H1 (cell line): ENCODE measurements at regions not wholly inside any gene's neighbourhood (a gene's known extent, or its start where the extent isn't known, plus 50 kb on each side); places are given as distances from the start of the nearest gene placed in this dataset.

Source experiments
- CTCF ChIA-PET: fragments of 300-600 bp; sonication (Branson Sonifier 250); formaldehyde crosslinking; loops from one replicate; lab custom pipeline; 2021; ENCODE audit not compliant: partially characterized antibody; lab: Charles Lee
- POLR2A ChIA-PET: fragments of 300-600 bp; sonication (Branson Sonifier 250); formaldehyde crosslinking; loops from one replicate; lab custom pipeline; 2021; ENCODE audit warnings: inconsistent platforms; ENCODE audit not compliant: partially characterized antibody; lab: Charles Lee
- DNase-seq, 2 experiments: peaks; one replicate each; pipeline versions ENCODE4 v3.0.0 to v3.0.0-alpha.2; 2010 to 2022; ENCODE audit warnings: low spot score in 2 of 2, low read depth in 1 of 2, mixed read lengths in 1 of 2
- FAIRE-seq: peaks from 2 replicates; lab custom pipeline; 2011; peaks lifted over from hg19 to GRCh38; lab: Jason Lieb, UNC
- H2AFZ ChIP-seq: 2 replicates; pipeline ENCODE4 v1.8.1; 2012; ENCODE audit warnings: low read length, inconsistent platforms
- H2AK5ac ChIP-seq: 2 replicates; pipeline ENCODE4 v1.6.1; 2013; ENCODE audit warnings: low read depth, low read length
- H2BK120ac ChIP-seq: replicated peaks from 2 replicates; pipeline ENCODE3; 2013; ENCODE audit warnings: low read depth, low read length, inconsistent platforms
- H2BK12ac ChIP-seq: 2 replicates; pipeline ENCODE4 v1.6.1; 2013; ENCODE audit warnings: low read depth, low read length
- H2BK15ac ChIP-seq: 2 replicates; pipeline ENCODE4 v1.6.1; 2013; ENCODE audit warnings: low read length
- H2BK20ac ChIP-seq: 2 replicates; pipeline ENCODE4 v1.6.1; 2013; ENCODE audit warnings: low read length
- H2BK5ac ChIP-seq: 2 replicates; pipeline ENCODE4 v1.6.1; 2013; ENCODE audit warnings: low read depth, low read length
- H3K14ac ChIP-seq: 2 replicates; pipeline ENCODE4 v1.6.1; 2013; ENCODE audit warnings: inconsistent platforms; ENCODE audit not compliant: insufficient read length
- H3K18ac ChIP-seq: 2 replicates; pipeline ENCODE4 v1.6.1; 2013; ENCODE audit warnings: low read length; ENCODE audit errors: extremely low read depth
- H3K23ac ChIP-seq: 2 replicates; pipeline ENCODE4 v1.6.1; 2013; ENCODE audit warnings: inconsistent platforms; ENCODE audit not compliant: insufficient read length
- H3K23me2 ChIP-seq: 2 replicates; pipeline ENCODE4 v1.6.1; 2013; ENCODE audit warnings: low read depth, low read length
- H3K27ac ChIP-seq: 2 replicates; pipeline ENCODE4 v1.6.1; 2011; ENCODE audit warnings: low read depth, low read length, inconsistent platforms
- H3K27me3 ChIP-seq, 4 experiments: replicated peaks in 1 of 4; 1 replicate in 1 of 4; 2 replicates in 3 of 4; pipeline versions ENCODE4 v1.6.1 to v1.8.1; 2011 to 2013; ENCODE audit warnings: low read length in 3 of 4, mild to moderate bottlenecking in 3 of 4, inconsistent platforms in 2 of 4, mixed read lengths in 2 of 4, moderate library complexity in 1 of 4; ENCODE audit not compliant: control insufficient read depth in 3 of 4, insufficient read depth in 3 of 4; ENCODE audit errors: extremely low read depth in 1 of 4
- H3K36me3 ChIP-seq, 4 experiments: 2 replicates each; pipeline versions ENCODE4 v1.6.1 to v1.8.1; 2011 to 2013; ENCODE audit warnings: mild to moderate bottlenecking in 4 of 4, low read length in 3 of 4, moderate library complexity in 2 of 4, control low read depth in 1 of 4, inconsistent platforms in 1 of 4; ENCODE audit not compliant: insufficient read depth in 4 of 4, control insufficient read depth in 2 of 4
- H3K4ac ChIP-seq: replicated peaks from 2 replicates; pipeline ENCODE3; 2013; ENCODE audit warnings: low read length, low read depth, mixed read lengths, inconsistent platforms; ENCODE audit not compliant: insufficient read length
- H3K4me1 ChIP-seq, 4 experiments: replicated peaks in 1 of 4; 1 replicate in 1 of 4; 2 replicates in 3 of 4; pipeline versions ENCODE4 v1.6.1 to v1.8.1; 2011 to 2013; ENCODE audit warnings: low read length in 3 of 4, inconsistent platforms in 2 of 4, mixed read lengths in 1 of 4; ENCODE audit not compliant: insufficient read depth in 4 of 4, control insufficient read depth in 3 of 4
- H3K4me2 ChIP-seq, 2 experiments: 2 replicates each; pipeline versions ENCODE4 v1.6.1 to v1.8.1; 2011 to 2013; ENCODE audit warnings: low read depth in 2 of 2, low read length in 2 of 2, control low read depth in 1 of 2, inconsistent platforms in 1 of 2, mild to moderate bottlenecking in 1 of 2; ENCODE audit not compliant: insufficient read depth in 1 of 2
- H3K4me3 ChIP-seq, 4 experiments: fragments of 200-600, 300-600 bp in 1 of 4; sonication (generic), shearing (Covaris generic), sonication (Bioruptor Twin) in 1 of 4; 2 replicates each; pipeline versions ENCODE4 v1.5.1 to v1.8.1; 2011 to 2016; ENCODE audit warnings: low read length in 4 of 4, low read depth in 3 of 4, control low read depth in 2 of 4, inconsistent platforms in 2 of 4, mild to moderate bottlenecking in 2 of 4, mixed read lengths in 1 of 4, moderate library complexity in 1 of 4; ENCODE audit not compliant: insufficient read depth in 2 of 4; ENCODE audit errors: extremely low read depth in 1 of 4
- H3K56ac ChIP-seq: replicated peaks from 2 replicates; pipeline ENCODE3; 2013; ENCODE audit warnings: low read depth, mild to moderate bottlenecking, mixed read lengths, low read length, inconsistent platforms; ENCODE audit not compliant: insufficient read length
- H3K79me1 ChIP-seq: 2 replicates; pipeline ENCODE4 v1.6.1; 2013; ENCODE audit warnings: low read depth, low read length, control low read depth
- H3K79me2 ChIP-seq, 2 experiments: 2 replicates each; pipeline versions ENCODE4 v1.6.1 to v1.8.1; 2012 to 2013; ENCODE audit warnings: low read length in 2 of 2, mild to moderate bottlenecking in 2 of 2, inconsistent platforms in 1 of 2; ENCODE audit not compliant: insufficient read depth in 2 of 2, control insufficient read depth in 1 of 2
- H3K9ac ChIP-seq, 4 experiments: replicated peaks in 1 of 4; 1 replicate in 1 of 4; 2 replicates in 3 of 4; pipeline versions ENCODE4 v1.6.1 to v1.8.1; 2011 to 2013; ENCODE audit warnings: low read depth in 3 of 4, low read length in 3 of 4, control low read depth in 2 of 4, mild to moderate bottlenecking in 2 of 4, moderate library complexity in 2 of 4, inconsistent platforms in 1 of 4; ENCODE audit errors: extremely low read depth in 1 of 4
- H3K9me3 ChIP-seq, 2 experiments: 2 replicates each; pipeline versions ENCODE4 v1.6.1 to v1.8.1; 2012 to 2013; ENCODE audit warnings: mild to moderate bottlenecking in 2 of 2, moderate library complexity in 2 of 2, control low read depth in 1 of 2, inconsistent platforms in 1 of 2, low read depth in 1 of 2, low read length in 1 of 2, mixed read lengths in 1 of 2; ENCODE audit not compliant: insufficient read depth in 2 of 2
- H4K20me1 ChIP-seq, 2 experiments: replicated peaks in 1 of 2; 2 replicates each; pipeline versions ENCODE3 to v1.8.1; 2011 to 2013; ENCODE audit warnings: inconsistent platforms in 2 of 2, low read length in 2 of 2, mild to moderate bottlenecking in 1 of 2; ENCODE audit not compliant: insufficient read depth in 2 of 2, control insufficient read depth in 1 of 2
- H4K5ac ChIP-seq: 2 replicates; pipeline ENCODE4 v1.6.1; 2013; ENCODE audit warnings: low read length, low read depth, mixed read lengths, inconsistent platforms; ENCODE audit not compliant: insufficient read length
- H4K8ac ChIP-seq: 2 replicates; pipeline ENCODE4 v1.8.0; 2013; ENCODE audit warnings: mild to moderate bottlenecking, moderate library complexity, low read length, inconsistent platforms; ENCODE audit not compliant: insufficient read depth; ENCODE audit errors: extremely low read depth
- H4K91ac ChIP-seq: replicated peaks from 2 replicates; pipeline ENCODE3; 2013; ENCODE audit warnings: low read length, mixed read lengths, inconsistent platforms; ENCODE audit not compliant: insufficient read length
- ASH2L ChIP-seq: fragments of 200-600, 300-600 bp; sonication (generic); IDR thresholded peaks from one replicate; pipeline ENCODE4 v1.7.1; 2017; ENCODE audit warnings: low read length
- CBX5 ChIP-seq: fragments of 300-800, 300-1000 bp; sonication (generic); IDR thresholded peaks from 2 replicates; pipeline ENCODE4 v1.7.1; 2016; ENCODE audit warnings: antibody characterized with exemption, low read length, low read depth
- CHD1 ChIP-seq: IDR thresholded peaks from 2 replicates; pipeline ENCODE4 v1.6.1; 2012; ENCODE audit warnings: low read depth, low read length, improper control_type of control experiment
- CTBP2 ChIP-seq: IDR thresholded peaks from 2 replicates; pipeline ENCODE4 v1.7.0; 2011; ENCODE audit warnings: borderline replicate concordance, mild to moderate bottlenecking, moderate library complexity, mixed read lengths, low read length; ENCODE audit not compliant: insufficient read depth, insufficient read length
- FOSL1 ChIP-seq: IDR thresholded peaks from 2 replicates; pipeline ENCODE4 v1.6.1; 2011; ENCODE audit warnings: mild to moderate bottlenecking, low read depth, low read length, moderate library complexity; ENCODE audit not compliant: insufficient read depth
- RBBP5 ChIP-seq: IDR thresholded peaks from 2 replicates; pipeline ENCODE4 v1.7.1; 2012; ENCODE audit warnings: low read depth, mild to moderate bottlenecking, inconsistent platforms, low read length, moderate library complexity, borderline replicate concordance
- RNF2 ChIP-seq: fragments of 200-900, 300-1000 bp; sonication (generic); IDR thresholded peaks from 2 replicates; pipeline ENCODE4 v1.7.1; 2016; ENCODE audit warnings: borderline replicate concordance, low read depth, mild to moderate bottlenecking, antibody characterized with exemption, low read length; ENCODE audit not compliant: poor library complexity, severe bottlenecking; ENCODE audit errors: missing control alignments
- SAP30 ChIP-seq: fragments of 300-600 bp; sonication (generic); IDR thresholded peaks from 2 replicates; pipeline ENCODE4 v1.7.1; 2012; ENCODE audit warnings: low read length, moderate library complexity, mild to moderate bottlenecking, inconsistent platforms; ENCODE audit not compliant: insufficient read depth, insufficient replicate concordance
- SIRT6 ChIP-seq: IDR thresholded peaks from one replicate; pipeline ENCODE4 v1.7.1; 2012; ENCODE audit warnings: low read length, inconsistent platforms
- SP4 ChIP-seq: IDR thresholded peaks from 2 replicates; pipeline ENCODE4 v1.6.1; 2012; ENCODE audit warnings: low read length, inconsistent platforms
- TEAD4 ChIP-seq: IDR thresholded peaks from 2 replicates; pipeline ENCODE4 v1.6.1; 2012; ENCODE audit warnings: low read depth, low read length, inconsistent platforms, mixed read lengths
- USF2 ChIP-seq: IDR thresholded peaks from 2 replicates; pipeline ENCODE4 v1.6.1; 2011; ENCODE audit warnings: low read length, improper control_type of control experiment
- WGBS, 2 experiments: shearing (Covaris generic) in 1 of 2; methylation state at CpG; one replicate each; pipeline versions ENCODE4 v1.1.6 to v1.1.7; 2013 to 2015; ENCODE audit warnings: low lambda C conversion rate in 2 of 2, mixed read lengths in 2 of 2, inconsistent platforms in 1 of 2, low coverage in 1 of 2, missing lambda C conversion rate in 1 of 2; ENCODE audit not compliant: insufficient replicate concordance in 2 of 2, insufficient coverage in 1 of 2, insufficient read length in 1 of 2; ENCODE audit errors: extremely low coverage in 1 of 2, missing lambda C conversion rate in 1 of 2; 5-methylcytosine and 5-hydroxymethylcytosine counted together
- TF ChIP-seq, protein P1 (sequence below): IDR thresholded peaks from 2 replicates; pipeline ENCODE4 v1.6.1; 2012; ENCODE audit warnings: inconsistent platforms

DNA sequence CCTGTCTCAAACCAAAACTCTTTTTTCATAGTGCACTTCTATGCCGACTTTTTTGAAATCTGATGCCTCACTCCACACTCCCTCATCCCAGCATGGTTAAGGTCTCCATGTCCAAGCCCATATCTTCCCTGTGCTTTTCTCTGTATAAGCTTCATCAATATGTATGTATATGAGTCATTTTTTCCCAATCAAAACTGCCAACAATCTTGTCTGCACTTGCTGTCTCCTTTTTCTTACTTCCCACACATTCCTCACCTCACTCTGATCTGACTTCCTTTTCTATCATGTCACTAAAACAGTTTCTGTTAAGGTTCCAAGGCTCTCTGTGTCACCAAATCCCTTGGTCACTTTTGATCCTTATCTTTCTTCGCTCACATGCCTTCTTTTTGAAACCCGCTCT, 88.2 kb upstream of the GPR50 start:
- no peak overlapping the region for H3K9ac ChIP-seq
- no peak overlapping the region for H3K4ac ChIP-seq
- H2BK5ac ChIP-seq, result no peak overlapping the region
- H2BK20ac ChIP-seq, result no peak overlapping the region
- no peak overlapping the region for H4K5ac ChIP-seq
- no peaks in the 10 kb centered on the region for H3K4me1 ChIP-seq
- DNase-seq (no peak), FAIRE-seq (no peak)
- H3K9me3 ChIP-seq, result no peaks in the 10 kb centered on the region
- H3K14ac ChIP-seq, result no peak overlapping the region
- no peak overlapping the region for H4K8ac ChIP-seq
- no peaks in the 10 kb centered on the region for H3K79me2 ChIP-seq
- H2BK120ac ChIP-seq, result no peak overlapping the region
- no peak overlapping the region for H2BK15ac ChIP-seq
- no peak overlapping the region for H3K23ac ChIP-seq
- no peak overlapping the region for H3K4me3 ChIP-seq
- H3K27ac ChIP-seq, result no peak overlapping the region
- H2AFZ ChIP-seq, result no peak overlapping the region
- no peak overlapping the region for H2BK12ac ChIP-seq
- H3K36me3 ChIP-seq, result no peaks in the 10 kb centered on the region
- H3K18ac ChIP-seq, result no peak overlapping the region
- H3K23me2 ChIP-seq, result no peaks in the 10 kb centered on the region
- H4K91ac ChIP-seq, result no peak overlapping the region
- ChIA-PET POLR2A (no interaction called here), CTCF (no interaction called here)
- no peaks in the 10 kb centered on the region for H3K27me3 ChIP-seq
- no peak overlapping the region for H3K4me2 ChIP-seq
- no peak overlapping the region for H3K56ac ChIP-seq
- H3K79me1 ChIP-seq, result no peaks in the 10 kb centered on the region
- H4K20me1 ChIP-seq, result no peaks in the 10 kb centered on the region
- H2AK5ac ChIP-seq, result no peak overlapping the region
- WGBS, 2 experiments, result no CpG with 5 or more reads among the region's 3 CpGs
- no peak for TF ChIP-seq ASH2L
- TF ChIP-seq CTBP2, result no peak
- no peak for TF ChIP-seq TEAD4
- TF ChIP-seq, protein P1, sequence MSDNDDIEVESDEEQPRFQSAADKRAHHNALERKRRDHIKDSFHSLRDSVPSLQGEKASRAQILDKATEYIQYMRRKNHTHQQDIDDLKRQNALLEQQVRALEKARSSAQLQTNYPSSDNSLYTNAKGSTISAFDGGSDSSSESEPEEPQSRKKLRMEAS, result no peak
- no peak for TF ChIP-seq FOSL1
- no peak for TF ChIP-seq SP4
- TF ChIP-seq RBBP5, result no peak
- TF ChIP-seq SAP30, result no peak
- no peak for TF ChIP-seq SIRT6
- TF ChIP-seq RNF2, result no peak
- no peak for TF ChIP-seq USF2
- no peak for TF ChIP-seq CBX5
- TF ChIP-seq CHD1, result no peak
